SU-DHL-6 (cell line): ENCODE measurements at regions not wholly inside any gene's neighbourhood (a gene's known extent, or its start where the extent isn't known, plus 50 kb on each side); places are given as distances from the start of the nearest gene placed in this dataset.

Experiments used
- CTCF ChIP-seq: fragments of 200-600 bp; sonication (generic); IDR thresholded peaks from one replicate; pipeline ENCODE4 v1.5.1; 2017; ENCODE audit warnings: antibody characterized with exemption, mild to moderate bottlenecking, low read length, moderate library complexity; ENCODE audit not compliant: insufficient read depth, poor library complexity, severe bottlenecking
- EZH2phosphoT487 ChIP-seq: fragments of 200-600 bp; sonication (generic), shearing (Covaris generic); conservative IDR thresholded peaks from 2 replicates; pipeline ENCODE4 v1.6.1; 2018; ENCODE audit warnings: mild to moderate bottlenecking, antibody characterized with exemption, low read length, moderate library complexity, mixed read lengths

- TF ChIP-seq CTCF (no peak), EZH2phosphoT487 (no peak)
Observed at GRCh38 chr4:152224223-152224622, 311.7 kb downstream of the FBXW7 start.
